ENCODE measurements at regions not wholly inside any gene's neighbourhood (a gene's known extent, or its start where the extent isn't known, plus 50 kb on each side); places are given as distances from the start of the nearest gene placed in this dataset.

GRCh38 chr16:86313631-86314030 lies 196.7 kb upstream of the FOXF1 start:
- DNase-seq, result no peak
- H3K4me3 ChIP-seq (replicated peaks in 1 of 3; ENCODE audit: low read depth in 2 of 3, low read length in 3 of 3), result no peak overlapping the region
- peaks cover 0 to 4% of the 10 kb centered on the region in 2 donors for H3K27me3 ChIP-seq (ENCODE audit: control insufficient read depth in 2 of 2, insufficient read depth in 2 of 2, low read length in 2 of 2)
- no peaks in the 10 kb centered on the region for H4K20me1 ChIP-seq (ENCODE audit: insufficient read depth, low read length)
- Mint-ChIP-seq H3K4me3 (no peak overlapping the region), H3K4me1 (no peaks in the 10 kb centered on the region), H3K27ac (no peak overlapping the region), H3K9me3 (no peaks in the 10 kb centered on the region), H3K36me3 (no peaks in the 10 kb centered on the region), H3K27me3 (ENCODE audit: low read depth in 3 of 3) (peaks cover 3 to 15% (median 4%) of the 10 kb centered on the region in 3 donors)
- H3K4me2 ChIP-seq (replicated peaks; ENCODE audit: extremely low read depth, low read length, poor library complexity, severe bottlenecking), result no peak overlapping the region
- intact Hi-C loops (cut with micrococcal nuclease), result no loop called here
- no peak for TF ChIP-seq CTCF (IDR thresholded peaks at IDR 0.05)
- no peaks in the 10 kb centered on the region for H3K9me3 ChIP-seq (replicated peaks in 1 of 2; ENCODE audit: control insufficient read depth in 1 of 2, insufficient read depth in 1 of 2, low read length in 2 of 2)
- no peak overlapping the region for H2AFZ ChIP-seq (ENCODE audit: insufficient read depth, low read depth, low read length, poor library complexity, severe bottlenecking)
- H3K36me3 ChIP-seq (replicated peaks in 1 of 2; ENCODE audit: control insufficient read depth in 1 of 2, insufficient read depth in 2 of 2, low read length in 2 of 2), result no peaks in the 10 kb centered on the region
- WGBS (ENCODE audit: insufficient coverage), result 25% methylated on average over 2 of the region's 8 CpGs
- no peaks in the 10 kb centered on the region for H3K4me1 ChIP-seq (ENCODE audit: control insufficient read depth in 1 of 2, insufficient read depth in 2 of 2, low read length in 2 of 2)
- no peak overlapping the region for H3K27ac ChIP-seq (ENCODE audit: low read depth in 1 of 2, low read length in 2 of 2)
- no peak overlapping the region for H3K9ac ChIP-seq (ENCODE audit: insufficient read depth, low read length, poor library complexity, severe bottlenecking)
- H3K79me2 ChIP-seq (ENCODE audit: insufficient read depth, low read length), result no peaks in the 10 kb centered on the region

GRCh38 chr16:86314402-86315025 lies 195.8 kb upstream of the FOXF1 start:
- no peaks in the 10 kb centered on the region for H3K9me3 Mint-ChIP-seq
- H3K4me1 Mint-ChIP-seq, result no peaks in the 10 kb centered on the region
- Histone ChIP-seq H3K4me3 (replicated peaks in 1 of 3; ENCODE audit: low read depth in 2 of 3, low read length in 3 of 3) (no peak overlapping the region), H3K36me3 (replicated peaks in 1 of 2; ENCODE audit: control insufficient read depth in 1 of 2, insufficient read depth in 2 of 2, low read length in 2 of 2) (no peaks in the 10 kb centered on the region), H3K27me3 (ENCODE audit: control insufficient read depth in 2 of 2, insufficient read depth in 2 of 2, low read length in 2 of 2) (peaks cover 0 to 4% of the 10 kb centered on the region in 2 donors), H3K79me2 (ENCODE audit: insufficient read depth, low read length) (no peaks in the 10 kb centered on the region), H3K9me3 (replicated peaks in 1 of 2; ENCODE audit: control insufficient read depth in 1 of 2, insufficient read depth in 1 of 2, low read length in 2 of 2) (no peaks in the 10 kb centered on the region), H2AFZ (ENCODE audit: insufficient read depth, low read depth, low read length, poor library complexity, severe bottlenecking) (no peak overlapping the region), H3K4me2 (replicated peaks; ENCODE audit: extremely low read depth, low read length, poor library complexity, severe bottlenecking) (no peak overlapping the region), H3K4me1 (ENCODE audit: control insufficient read depth in 1 of 2, insufficient read depth in 2 of 2, low read length in 2 of 2) (no peaks in the 10 kb centered on the region), H4K20me1 (ENCODE audit: insufficient read depth, low read length) (no peaks in the 10 kb centered on the region), H3K9ac (ENCODE audit: insufficient read depth, low read length, poor library complexity, severe bottlenecking) (no peak overlapping the region), H3K27ac (ENCODE audit: low read depth in 1 of 2, low read length in 2 of 2) (no peak overlapping the region)
- H3K27ac Mint-ChIP-seq, result no peak overlapping the region
- intact Hi-C loops (cut with micrococcal nuclease), result no loop called here
- DNase-seq, result no peak
- H3K36me3 Mint-ChIP-seq, result no peaks in the 10 kb centered on the region
- H3K27me3 Mint-ChIP-seq (ENCODE audit: low read depth in 3 of 3), result peaks cover 3 to 15% (median 4%) of the 10 kb centered on the region in 3 donors
- TF ChIP-seq CTCF (IDR thresholded peaks at IDR 0.05), result no peak
- H3K4me3 Mint-ChIP-seq, result no peak overlapping the region
- 88% methylated on average over 14 of the region's 15 CpGs for WGBS (ENCODE audit: insufficient coverage)
